HepG2 (cell line): ENCODE measurements at regions not wholly inside any gene's neighbourhood (a gene's known extent, or its start where the extent isn't known, plus 50 kb on each side); places are given as distances from the start of the nearest gene placed in this dataset.

Source experiments
- ATAC-seq: fragments of 200-7000 bp; cut with Tn5 transposase; 3 replicates; pipeline ENCODE4 v1.9.1; 2020; ENCODE audit warnings: mild to moderate bottlenecking, moderate library complexity
- BruUV-seq: library from RNA; stranded (reverse); fragments of 400-500 nt; replicated peaks from 2 replicates; lab custom pipeline; 2021; lab: Mats Ljungman, UMichigan
- CTCF ChIA-PET: fragments of 300-600 bp; formaldehyde crosslinking; extraction: SDS; loops from one replicate; lab custom pipeline; 2021; ENCODE audit warnings: low total read pairs, inconsistent platforms, low intra/inter-chr PET ratio; lab: Yijun Ruan, JAX
- POLR2A ChIA-PET: fragments of 350-600 bp; sonication (Branson Sonifier 250); formaldehyde crosslinking; loops from one replicate; lab custom pipeline; 2020; ENCODE audit warnings: antibody characterized with exemption, inconsistent platforms; lab: Yijun Ruan, JAX
- DNase-seq: peaks from one replicate; pipeline ENCODE4 v3.0.0-alpha.2; 2015; ENCODE audit warnings: low spot score
- FAIRE-seq: peaks from 3 replicates; lab custom pipeline; 2011; peaks lifted over from hg19 to GRCh38; lab: Jason Lieb, UNC
- H2AFZ ChIP-seq: one replicate; pipeline ENCODE4 v1.6.1; 2011; ENCODE audit warnings: low read length, inconsistent platforms
- H3K27ac ChIP-seq: fragments of 300-600 bp; 3 replicates; pipeline ENCODE4 v1.8.0; 2011; ENCODE audit warnings: mixed run types, mild to moderate bottlenecking, mixed read lengths, low read length, inconsistent platforms; ENCODE audit not compliant: insufficient read depth; ENCODE audit errors: extremely low read length
- H3K27me3 ChIP-seq, 2 experiments: fragments of 200-600 bp in 1 of 2; 2 replicates in 1 of 2; 3 replicates in 1 of 2; pipeline versions ENCODE4 v1.6.0 to v1.8.0; 2011; ENCODE audit warnings: low read length in 2 of 2, mild to moderate bottlenecking in 2 of 2, moderate library complexity in 2 of 2, inconsistent platforms in 1 of 2; ENCODE audit not compliant: insufficient read depth in 2 of 2, control insufficient read depth in 1 of 2
- H3K36me3 ChIP-seq, 2 experiments: fragments of 200-600 bp in 1 of 2; replicated peaks in 1 of 2; 2 replicates in 1 of 2; 3 replicates in 1 of 2; pipeline versions ENCODE4 v1.5.1 to v1.8.0; 2011; ENCODE audit warnings: low read length in 2 of 2, inconsistent platforms in 1 of 2; ENCODE audit not compliant: insufficient read depth in 2 of 2, control insufficient read depth in 1 of 2
- H3K4me1 ChIP-seq: 2 replicates; pipeline ENCODE4 v1.5.1; 2012; ENCODE audit warnings: low read length, inconsistent platforms; ENCODE audit not compliant: insufficient read depth
- H3K4me2 ChIP-seq: 2 replicates; pipeline ENCODE4 v1.6.0; 2011; ENCODE audit warnings: low read depth, low read length, inconsistent platforms
- H3K4me3 ChIP-seq, 3 experiments: fragments of 200-600 bp in 1 of 3; sonication (generic), shearing (Covaris generic) in 1 of 3; replicated peaks in 1 of 3; 2 replicates each; pipeline ENCODE4 v1.5.1; 2011 to 2016; ENCODE audit warnings: low read length in 3 of 3, inconsistent platforms in 2 of 3, low read depth in 2 of 3, mild to moderate bottlenecking in 2 of 3, control low read depth in 1 of 3, mixed read lengths in 1 of 3; ENCODE audit not compliant: insufficient read depth in 1 of 3
- H3K79me2 ChIP-seq: one replicate; pipeline ENCODE4 v1.6.1; 2011; ENCODE audit warnings: low read length, inconsistent platforms; ENCODE audit not compliant: insufficient read depth
- H3K9ac ChIP-seq: 2 replicates; pipeline ENCODE4 v1.6.0; 2011; ENCODE audit warnings: mild to moderate bottlenecking, low read depth, low read length, inconsistent platforms; ENCODE audit not compliant: insufficient read depth
- H3K9me3 ChIP-seq: 2 replicates; pipeline ENCODE4 v1.5.1; 2012; ENCODE audit warnings: mild to moderate bottlenecking, low read length
- H4K20me1 ChIP-seq: 2 replicates; pipeline ENCODE4 v1.6.0; 2011; ENCODE audit warnings: inconsistent platforms, mild to moderate bottlenecking, low read length, moderate library complexity; ENCODE audit not compliant: insufficient read depth
- ARNT ChIP-seq: fragments of 450-650 bp; IDR thresholded peaks from 2 replicates; pipeline ENCODE4 v1.6.1; 2017
- ATF6 ChIP-seq: sonication (generic); formaldehyde crosslinking; conservative IDR thresholded peaks from 2 replicates; pipeline ENCODE4 v1.4.0; 2020; ENCODE audit warnings: missing genetic modification reagents
- HNRNPUL1 ChIP-seq: fragments of 200-400 bp; formaldehyde crosslinking; IDR thresholded peaks from 2 replicates; pipeline ENCODE4 v1.6.1; 2017; ENCODE audit warnings: low read depth, mild to moderate bottlenecking, low read length, moderate library complexity
- NFIC ChIP-seq: IDR thresholded peaks from 2 replicates; pipeline ENCODE4 v1.6.1; 2012; ENCODE audit warnings: mild to moderate bottlenecking, low read length, inconsistent platforms
- NFKB2 ChIP-seq: sonication (generic); formaldehyde crosslinking; IDR thresholded peaks from 2 replicates; pipeline ENCODE4 v1.4.0; 2020; ENCODE audit warnings: missing genetic modification reagents, borderline replicate concordance
- RNF2 ChIP-seq: fragments of 450-650 bp; conservative IDR thresholded peaks from 2 replicates; pipeline ENCODE4 v1.6.1; 2016; ENCODE audit warnings: low read depth
- ZMAT5 ChIP-seq: sonication (generic); formaldehyde crosslinking; IDR thresholded peaks from 2 replicates; pipeline ENCODE4 v1.5.0; 2020; ENCODE audit warnings: mild to moderate bottlenecking, low read depth, missing genetic modification reagents, borderline replicate concordance
- ZNF10 ChIP-seq: sonication (generic); formaldehyde crosslinking; IDR thresholded peaks from 2 replicates; pipeline ENCODE4 v1.4.0; 2020; ENCODE audit warnings: mild to moderate bottlenecking, low read depth, missing genetic modification reagents, borderline replicate concordance
- ZNF644 ChIP-seq: IDR thresholded peaks from 2 replicates; pipeline ENCODE4 v1.6.1; 2016; ENCODE audit warnings: low read depth
- ZNF788 ChIP-seq: sonication (generic); formaldehyde crosslinking; IDR thresholded peaks from 2 replicates; pipeline ENCODE4 v1.5.0; 2020; ENCODE audit warnings: mild to moderate bottlenecking, missing genetic modification reagents, borderline replicate concordance
- WGBS: methylation state at CpG from one replicate; pipeline ENCODE4 v1.1.6; 2017; ENCODE audit warnings: low lambda C conversion rate; 5-methylcytosine and 5-hydroxymethylcytosine counted together
- in situ Hi-C: cut with HindIII; loops from 2 replicates; pipeline ENCODE4 v1.10.0; 2017; ENCODE audit warnings: low pct_unique_long_range_greater_than_20kb; ENCODE audit not compliant: extremely low pct_ligation_motif_present
- intact Hi-C: fragments of 100-400 bp; cut with micrococcal nuclease; formaldehyde crosslinking; loops from one replicate; pipeline ENCODE4 v1.10.0; 2022; ENCODE audit not compliant: unreplicated experiment
- TF ChIP-seq, protein P1 (sequence below): sonication (generic); formaldehyde crosslinking; IDR thresholded peaks from 2 replicates; pipeline ENCODE4 v1.5.0; 2020; ENCODE audit warnings: missing genetic modification reagents
- TF ChIP-seq, protein P2 (sequence below): sonication (generic); formaldehyde crosslinking; IDR thresholded peaks from 2 replicates; pipeline ENCODE4 v1.4.0; 2020; ENCODE audit warnings: missing genetic modification reagents, borderline replicate concordance
- TF ChIP-seq, protein P3 (sequence below): sonication (generic); formaldehyde crosslinking; conservative IDR thresholded peaks from 2 replicates; pipeline ENCODE4 v1.4.0; 2020; ENCODE audit warnings: missing genetic modification reagents

DNA sequence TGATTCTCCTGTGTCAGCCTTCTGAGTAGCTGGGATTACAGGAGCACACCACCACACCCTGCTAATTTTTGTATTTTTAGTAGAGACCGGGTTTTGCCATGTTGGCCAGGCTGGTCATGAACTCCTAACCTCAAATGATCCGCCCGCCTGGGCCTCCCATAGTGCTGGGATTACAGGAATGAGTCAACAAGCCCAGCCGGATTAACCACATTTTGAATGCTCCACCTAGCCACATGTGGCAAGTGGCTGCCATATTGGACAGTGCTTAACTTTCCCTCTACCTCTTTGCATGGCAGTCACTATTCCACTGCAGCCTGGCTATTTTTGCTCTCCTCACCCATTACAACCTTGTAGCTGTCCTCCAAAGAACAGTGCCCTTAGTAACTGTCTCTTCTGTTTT is 160.1 kb downstream of the GATA3 start:
- Histone ChIP-seq H4K20me1 (no peaks in the 10 kb centered on the region), H3K27ac (no peak overlapping the region), H3K4me1 (no peaks in the 10 kb centered on the region), H3K9ac (no peak overlapping the region), H3K9me3 (no peaks in the 10 kb centered on the region), H3K79me2 (no peaks in the 10 kb centered on the region), H3K27me3 (no peaks in the 10 kb centered on the region), H3K4me3 (no peak overlapping the region), H3K36me3 (no peaks in the 10 kb centered on the region), H2AFZ (no peak overlapping the region), H3K4me2 (no peak overlapping the region)
- ChIA-PET CTCF (no interaction called here), POLR2A (no interaction called here)
- BruUV-seq, result no TSS peak
- TF ChIP-seq ZNF788 (CRISPR knock-in tag), result no peak
- TF ChIP-seq ZNF644, result no peak
- TF ChIP-seq RNF2, result no peak
- TF ChIP-seq NFIC, result no peak
- TF ChIP-seq NFKB2, result no peak
- TF ChIP-seq ATF6 (CRISPR knock-in tag), result no peak
- TF ChIP-seq, protein P1, sequence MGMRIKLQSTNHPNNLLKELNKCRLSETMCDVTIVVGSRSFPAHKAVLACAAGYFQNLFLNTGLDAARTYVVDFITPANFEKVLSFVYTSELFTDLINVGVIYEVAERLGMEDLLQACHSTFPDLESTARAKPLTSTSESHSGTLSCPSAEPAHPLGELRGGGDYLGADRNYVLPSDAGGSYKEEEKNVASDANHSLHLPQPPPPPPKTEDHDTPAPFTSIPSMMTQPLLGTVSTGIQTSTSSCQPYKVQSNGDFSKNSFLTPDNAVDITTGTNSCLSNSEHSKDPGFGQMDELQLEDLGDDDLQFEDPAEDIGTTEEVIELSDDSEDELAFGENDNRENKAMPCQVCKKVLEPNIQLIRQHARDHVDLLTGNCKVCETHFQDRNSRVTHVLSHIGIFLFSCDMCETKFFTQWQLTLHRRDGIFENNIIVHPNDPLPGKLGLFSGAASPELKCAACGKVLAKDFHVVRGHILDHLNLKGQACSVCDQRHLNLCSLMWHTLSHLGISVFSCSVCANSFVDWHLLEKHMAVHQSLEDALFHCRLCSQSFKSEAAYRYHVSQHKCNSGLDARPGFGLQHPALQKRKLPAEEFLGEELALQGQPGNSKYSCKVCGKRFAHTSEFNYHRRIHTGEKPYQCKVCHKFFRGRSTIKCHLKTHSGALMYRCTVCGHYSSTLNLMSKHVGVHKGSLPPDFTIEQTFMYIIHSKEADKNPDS (CRISPR knock-in tag), result no peak
- no peak for TF ChIP-seq ZMAT5 (CRISPR knock-in tag)
- TF ChIP-seq, protein P2, sequence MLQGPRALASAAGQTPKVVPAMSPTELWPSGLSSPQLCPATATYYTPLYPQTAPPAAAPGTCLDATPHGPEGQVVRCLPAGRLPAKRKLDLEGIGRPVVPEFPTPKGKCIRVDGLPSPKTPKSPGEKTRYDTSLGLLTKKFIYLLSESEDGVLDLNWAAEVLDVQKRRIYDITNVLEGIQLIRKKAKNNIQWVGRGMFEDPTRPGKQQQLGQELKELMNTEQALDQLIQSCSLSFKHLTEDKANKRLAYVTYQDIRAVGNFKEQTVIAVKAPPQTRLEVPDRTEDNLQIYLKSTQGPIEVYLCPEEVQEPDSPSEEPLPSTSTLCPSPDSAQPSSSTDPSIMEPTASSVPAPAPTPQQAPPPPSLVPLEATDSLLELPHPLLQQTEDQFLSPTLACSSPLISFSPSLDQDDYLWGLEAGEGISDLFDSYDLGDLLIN (CRISPR knock-in tag), result no peak
- no peak for TF ChIP-seq ZNF10 (CRISPR knock-in tag)
- no peak for TF ChIP-seq ARNT
- TF ChIP-seq HNRNPUL1, result no peak
- TF ChIP-seq, protein P3, sequence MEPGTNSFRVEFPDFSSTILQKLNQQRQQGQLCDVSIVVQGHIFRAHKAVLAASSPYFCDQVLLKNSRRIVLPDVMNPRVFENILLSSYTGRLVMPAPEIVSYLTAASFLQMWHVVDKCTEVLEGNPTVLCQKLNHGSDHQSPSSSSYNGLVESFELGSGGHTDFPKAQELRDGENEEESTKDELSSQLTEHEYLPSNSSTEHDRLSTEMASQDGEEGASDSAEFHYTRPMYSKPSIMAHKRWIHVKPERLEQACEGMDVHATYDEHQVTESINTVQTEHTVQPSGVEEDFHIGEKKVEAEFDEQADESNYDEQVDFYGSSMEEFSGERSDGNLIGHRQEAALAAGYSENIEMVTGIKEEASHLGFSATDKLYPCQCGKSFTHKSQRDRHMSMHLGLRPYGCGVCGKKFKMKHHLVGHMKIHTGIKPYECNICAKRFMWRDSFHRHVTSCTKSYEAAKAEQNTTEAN, result no peak
- ATAC-seq (no peak), DNase-seq (no peak), FAIRE-seq (no peak)
- WGBS, result 28% methylated on average over 4 of the region's 4 CpGs
- in situ Hi-C loops (no loop called here), intact Hi-C loops (no loop called here)
